ENCODE measurements at regions not wholly inside any gene's neighbourhood (a gene's known extent, or its start where the extent isn't known, plus 50 kb on each side); places are given as distances from the start of the nearest gene placed in this dataset.

DNA sequence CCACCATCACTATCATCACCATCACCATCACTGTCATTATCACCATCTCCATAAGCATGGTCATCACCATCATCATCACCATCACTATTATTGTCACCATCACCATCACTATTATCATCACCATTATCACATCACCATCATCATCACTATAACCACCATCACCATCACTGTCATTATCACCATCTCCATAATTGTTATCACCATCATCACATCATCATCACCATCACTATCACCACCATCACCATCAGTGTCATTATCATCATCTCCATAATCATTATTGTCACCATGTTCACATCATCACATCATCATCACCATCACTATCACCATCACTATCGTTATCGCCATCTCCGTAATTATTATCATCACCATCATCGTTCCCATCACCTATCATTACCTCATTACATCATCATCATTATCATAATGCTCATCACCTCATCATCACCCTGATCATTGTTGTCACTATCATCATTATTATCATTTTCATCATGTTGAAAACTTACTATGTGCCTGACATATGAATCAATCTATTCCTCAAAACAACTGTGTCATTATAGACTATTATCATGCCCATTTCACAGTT, 280.3 kb upstream of the HS6ST1 start:
- TF ChIP-seq EZH2phosphoT487 (conservative IDR thresholded peaks at IDR 0.05; ENCODE audit: low read length): no peak
- TF ChIP-seq, protein P1, sequence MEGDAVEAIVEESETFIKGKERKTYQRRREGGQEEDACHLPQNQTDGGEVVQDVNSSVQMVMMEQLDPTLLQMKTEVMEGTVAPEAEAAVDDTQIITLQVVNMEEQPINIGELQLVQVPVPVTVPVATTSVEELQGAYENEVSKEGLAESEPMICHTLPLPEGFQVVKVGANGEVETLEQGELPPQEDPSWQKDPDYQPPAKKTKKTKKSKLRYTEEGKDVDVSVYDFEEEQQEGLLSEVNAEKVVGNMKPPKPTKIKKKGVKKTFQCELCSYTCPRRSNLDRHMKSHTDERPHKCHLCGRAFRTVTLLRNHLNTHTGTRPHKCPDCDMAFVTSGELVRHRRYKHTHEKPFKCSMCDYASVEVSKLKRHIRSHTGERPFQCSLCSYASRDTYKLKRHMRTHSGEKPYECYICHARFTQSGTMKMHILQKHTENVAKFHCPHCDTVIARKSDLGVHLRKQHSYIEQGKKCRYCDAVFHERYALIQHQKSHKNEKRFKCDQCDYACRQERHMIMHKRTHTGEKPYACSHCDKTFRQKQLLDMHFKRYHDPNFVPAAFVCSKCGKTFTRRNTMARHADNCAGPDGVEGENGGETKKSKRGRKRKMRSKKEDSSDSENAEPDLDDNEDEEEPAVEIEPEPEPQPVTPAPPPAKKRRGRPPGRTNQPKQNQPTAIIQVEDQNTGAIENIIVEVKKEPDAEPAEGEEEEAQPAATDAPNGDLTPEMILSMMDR (IDR thresholded peaks at IDR 0.05; ENCODE audit: insufficient read depth, low read length, poor library complexity, severe bottlenecking): no peak
- Histone ChIP-seq H3F3A (ENCODE audit: insufficient read depth) (no peaks in the 10 kb centered on the region), H3K4me2 (ENCODE audit: low read depth, low read length, poor library complexity, severe bottlenecking) (no peak overlapping the region), H3K4me3 (ENCODE audit: insufficient read depth, low read length, poor library complexity, severe bottlenecking) (no peak overlapping the region), H3K36me3 (ENCODE audit: low read length) (no peaks in the 10 kb centered on the region), H4K20me1 (ENCODE audit: low read depth, low read length) (no peaks in the 10 kb centered on the region), H3K9me2 (replicated peaks; ENCODE audit: insufficient read depth, low read length) (no peaks in the 10 kb centered on the region), H3K79me2 (ENCODE audit: insufficient read depth, low read length) (no peaks in the 10 kb centered on the region), H3K27me3 (ENCODE audit: low read length) (no peaks in the 10 kb centered on the region), H3K27ac (ENCODE audit: low read depth, low read length) (no peak overlapping the region), H3K9ac (ENCODE audit: low read length) (no peak overlapping the region), H2AFZ (ENCODE audit: low read depth, low read length, severe bottlenecking) (no peak overlapping the region), H3K9me3 (ENCODE audit: insufficient read depth, low read length) (no peaks in the 10 kb centered on the region)

DNA sequence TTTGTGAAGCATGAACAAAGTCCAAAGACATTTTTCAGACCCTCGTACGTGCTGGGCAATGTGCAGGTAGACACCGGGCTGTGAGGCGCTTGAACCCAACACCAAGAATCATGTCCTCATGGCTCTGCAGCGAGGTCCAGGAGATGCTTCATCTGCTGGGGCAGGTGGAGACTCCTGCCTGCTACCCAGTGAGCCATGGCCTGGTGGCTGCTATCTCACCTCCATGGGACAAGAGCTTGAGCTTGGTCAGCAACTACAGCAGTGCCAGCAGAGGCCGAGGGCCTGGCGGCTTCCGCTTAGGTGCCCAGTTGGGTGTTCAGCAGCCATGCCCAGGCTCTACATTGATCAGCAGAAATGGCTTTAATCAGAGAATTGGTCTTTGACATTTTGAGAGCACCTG, 281.0 kb upstream of the HS6ST1 start:
- no peaks in the 10 kb centered on the region for H3K79me2 ChIP-seq (ENCODE audit: insufficient read depth, low read length)
- no peak overlapping the region for H3K4me3 ChIP-seq (ENCODE audit: insufficient read depth, low read length, poor library complexity, severe bottlenecking)
- H3K27ac ChIP-seq (ENCODE audit: low read depth, low read length): no peak overlapping the region
- no peaks in the 10 kb centered on the region for H4K20me1 ChIP-seq (ENCODE audit: low read depth, low read length)
- no peaks in the 10 kb centered on the region for H3F3A ChIP-seq (ENCODE audit: insufficient read depth)
- H3K36me3 ChIP-seq (ENCODE audit: low read length): no peaks in the 10 kb centered on the region
- H2AFZ ChIP-seq (ENCODE audit: low read depth, low read length, severe bottlenecking): no peak overlapping the region
- H3K9me2 ChIP-seq (replicated peaks; ENCODE audit: insufficient read depth, low read length): no peaks in the 10 kb centered on the region
- H3K27me3 ChIP-seq (ENCODE audit: low read length): no peaks in the 10 kb centered on the region
- no peak overlapping the region for H3K9ac ChIP-seq (ENCODE audit: low read length)
- H3K4me2 ChIP-seq (ENCODE audit: low read depth, low read length, poor library complexity, severe bottlenecking): no peak overlapping the region
- TF ChIP-seq, protein P1 (IDR thresholded peaks at IDR 0.05; ENCODE audit: insufficient read depth, low read length, poor library complexity, severe bottlenecking): no peak
- no peak for TF ChIP-seq EZH2phosphoT487 (conservative IDR thresholded peaks at IDR 0.05; ENCODE audit: low read length)
- H3K9me3 ChIP-seq (ENCODE audit: insufficient read depth, low read length): no peaks in the 10 kb centered on the region

DNA sequence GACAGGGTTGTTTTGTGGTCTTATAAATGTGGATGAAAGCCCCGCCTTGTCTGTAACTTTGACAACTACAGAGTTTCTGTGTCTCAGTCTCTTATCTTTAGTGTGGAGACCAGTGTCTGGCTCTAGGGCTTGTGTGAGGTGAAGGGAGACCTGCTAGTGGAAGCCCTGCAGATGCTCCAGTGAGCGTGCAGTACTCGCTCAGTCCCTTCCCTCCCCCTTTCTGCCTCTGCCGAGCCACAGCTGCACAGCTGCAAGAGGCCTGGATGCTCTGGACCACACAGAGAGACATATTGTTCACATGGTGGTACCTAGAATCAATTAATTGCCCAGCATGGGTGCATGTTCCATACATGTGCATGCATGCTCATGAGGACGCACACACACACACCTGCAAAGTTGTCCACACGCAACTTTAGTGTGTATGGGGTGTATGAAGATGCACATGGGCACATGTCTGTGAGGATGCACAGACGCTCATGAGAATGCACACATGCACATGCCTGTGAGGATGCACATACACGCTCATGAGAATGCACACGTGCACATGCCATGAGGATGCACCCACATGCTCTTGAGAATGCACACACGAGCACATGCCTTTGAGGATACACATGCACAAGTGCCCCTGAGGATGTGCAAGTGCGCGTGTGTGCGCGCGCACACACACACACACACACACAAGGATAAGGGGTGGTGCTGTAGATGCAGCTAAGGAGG, 282.1 kb upstream of the HS6ST1 start:
- H3K9ac ChIP-seq (ENCODE audit: low read length): no peak overlapping the region
- no peak overlapping the region for H3K4me3 ChIP-seq (ENCODE audit: insufficient read depth, low read length, poor library complexity, severe bottlenecking)
- H3K27ac ChIP-seq (ENCODE audit: low read depth, low read length): no peak overlapping the region
- no peak overlapping the region for H2AFZ ChIP-seq (ENCODE audit: low read depth, low read length, severe bottlenecking)
- H3K27me3 ChIP-seq (ENCODE audit: low read length): no peaks in the 10 kb centered on the region
- H3K79me2 ChIP-seq (ENCODE audit: insufficient read depth, low read length): no peaks in the 10 kb centered on the region
- no peak for TF ChIP-seq EZH2phosphoT487 (conservative IDR thresholded peaks at IDR 0.05; ENCODE audit: low read length)
- TF ChIP-seq, protein P1 (IDR thresholded peaks at IDR 0.05; ENCODE audit: insufficient read depth, low read length, poor library complexity, severe bottlenecking): no peak
- no peak overlapping the region for H3K4me2 ChIP-seq (ENCODE audit: low read depth, low read length, poor library complexity, severe bottlenecking)
- no peaks in the 10 kb centered on the region for H3F3A ChIP-seq (ENCODE audit: insufficient read depth)
- no peaks in the 10 kb centered on the region for H3K9me2 ChIP-seq (replicated peaks; ENCODE audit: insufficient read depth, low read length)
- no peaks in the 10 kb centered on the region for H4K20me1 ChIP-seq (ENCODE audit: low read depth, low read length)
- H3K9me3 ChIP-seq (ENCODE audit: insufficient read depth, low read length): no peaks in the 10 kb centered on the region
- H3K36me3 ChIP-seq (ENCODE audit: low read length): no peaks in the 10 kb centered on the region
